Duodenal mucosa (tissue), 2 donors: ENCODE measurements at regions not wholly inside any gene's neighbourhood (a gene's known extent, or its start where the extent isn't known, plus 50 kb on each side); places are given as distances from the start of the nearest gene placed in this dataset.

Experiments
- H3K27ac ChIP-seq: one replicate; pipeline ENCODE4 v1.7.0; 2013; ENCODE audit warnings: low read depth, low read length
- H3K27me3 ChIP-seq, 2 donors: one replicate each; pipeline ENCODE4 v1.7.0; 2013; ENCODE audit warnings: low read length in 2 of 2, control low read depth in 1 of 2; ENCODE audit not compliant: insufficient read depth in 2 of 2, control insufficient read depth in 1 of 2
- H3K36me3 ChIP-seq, 2 donors: one replicate each; pipeline ENCODE4 v1.7.0; 2013; ENCODE audit warnings: low read length in 2 of 2, control low read depth in 1 of 2; ENCODE audit not compliant: insufficient read depth in 2 of 2, control insufficient read depth in 1 of 2
- H3K4me1 ChIP-seq, 2 donors: one replicate each; pipeline ENCODE4 v1.7.0; 2013; ENCODE audit warnings: low read length in 2 of 2, control low read depth in 1 of 2; ENCODE audit not compliant: insufficient read depth in 2 of 2, control insufficient read depth in 1 of 2
- H3K4me3 ChIP-seq, 2 donors: one replicate each; pipeline ENCODE4 v1.7.0; 2013; ENCODE audit warnings: low read length in 2 of 2, low read depth in 1 of 2
- H3K9ac ChIP-seq, 2 donors: one replicate each; pipeline ENCODE4 v1.7.0; 2013; ENCODE audit warnings: low read length in 2 of 2, low read depth in 1 of 2
- H3K9me3 ChIP-seq, 2 donors: one replicate each; pipeline ENCODE4 v1.7.0; 2013; ENCODE audit warnings: low read length in 2 of 2, control low read depth in 1 of 2; ENCODE audit not compliant: control insufficient read depth in 1 of 2

GRCh38 chr11:43214471-43214870 lies 97.3 kb upstream of the API5 start:
- no peaks in the 10 kb centered on the region for H3K9me3 ChIP-seq
- no peak overlapping the region for H3K27ac ChIP-seq
- H3K36me3 ChIP-seq, result no peaks in the 10 kb centered on the region
- H3K4me1 ChIP-seq, result no peaks in the 10 kb centered on the region
- no peak overlapping the region for H3K4me3 ChIP-seq
- H3K9ac ChIP-seq, result no peak overlapping the region
- H3K27me3 ChIP-seq, result no peaks in the 10 kb centered on the region

- H3K4me3 ChIP-seq, result no peak overlapping the region
- H3K9ac ChIP-seq, result no peak overlapping the region
- no peaks in the 10 kb centered on the region for H3K27me3 ChIP-seq
These were observed 93.9 kb upstream of the API5 start for GRCh38 chr11:43217849-43218248.

GRCh38 chr11:43222215-43222614 lies 89.6 kb upstream of the API5 start:
- Histone ChIP-seq H3K9me3 (no peaks in the 10 kb centered on the region), H3K4me1 (no peaks in the 10 kb centered on the region), H3K4me3 (no peak overlapping the region)

More at GRCh38 chr11:43217849-43218248, 93.9 kb upstream of the API5 start:
- H3K9me3 ChIP-seq, result no peaks in the 10 kb centered on the region
- no peaks in the 10 kb centered on the region for H3K36me3 ChIP-seq
- no peak overlapping the region for H3K27ac ChIP-seq
- H3K4me1 ChIP-seq, result no peaks in the 10 kb centered on the region

GRCh38 chr11:43223026-43223425 lies 88.8 kb upstream of the API5 start:
- H3K4me3 ChIP-seq, result no peak overlapping the region
- no peaks in the 10 kb centered on the region for H3K36me3 ChIP-seq
- no peaks in the 10 kb centered on the region for H3K27me3 ChIP-seq
- H3K9me3 ChIP-seq, result no peaks in the 10 kb centered on the region
- no peak overlapping the region for H3K9ac ChIP-seq
- H3K27ac ChIP-seq, result no peak overlapping the region
- H3K4me1 ChIP-seq, result no peaks in the 10 kb centered on the region

More at GRCh38 chr11:43222215-43222614, 89.6 kb upstream of the API5 start:
- no peak overlapping the region for H3K27ac ChIP-seq
- no peaks in the 10 kb centered on the region for H3K36me3 ChIP-seq
- no peaks in the 10 kb centered on the region for H3K27me3 ChIP-seq
- H3K9ac ChIP-seq, result no peak overlapping the region

GRCh38 chr11:43234881-43235280 lies 76.9 kb upstream of the API5 start:
- no peaks in the 10 kb centered on the region for H3K9me3 ChIP-seq
- H3K27me3 ChIP-seq, result no peaks in the 10 kb centered on the region
- H3K9ac ChIP-seq, result no peak overlapping the region
- H3K36me3 ChIP-seq, result no peaks in the 10 kb centered on the region
- H3K4me3 ChIP-seq, result no peak overlapping the region
- no peaks in the 10 kb centered on the region for H3K4me1 ChIP-seq
- H3K27ac ChIP-seq, result no peak overlapping the region

GRCh38 chr11:43238341-43238740 lies 73.5 kb upstream of the API5 start:
- Histone ChIP-seq H3K27ac (no peak overlapping the region), H3K4me1 (no peaks in the 10 kb centered on the region), H3K27me3 (no peaks in the 10 kb centered on the region), H3K9ac (no peak overlapping the region), H3K4me3 (no peak overlapping the region), H3K9me3 (no peaks in the 10 kb centered on the region), H3K36me3 (no peaks in the 10 kb centered on the region)

GRCh38 chr11:43239791-43240190 lies 72.0 kb upstream of the API5 start:
- Histone ChIP-seq H3K27me3 (no peaks in the 10 kb centered on the region), H3K36me3 (no peaks in the 10 kb centered on the region), H3K4me1 (no peaks in the 10 kb centered on the region), H3K9ac (no peak overlapping the region), H3K27ac (no peak overlapping the region), H3K9me3 (no peaks in the 10 kb centered on the region), H3K4me3 (no peak overlapping the region)

GRCh38 chr11:43242401-43242800 lies 69.4 kb upstream of the API5 start:
- Histone ChIP-seq H3K9ac (no peak overlapping the region), H3K4me1 (no peaks in the 10 kb centered on the region), H3K4me3 (no peak overlapping the region), H3K9me3 (no peaks in the 10 kb centered on the region), H3K27me3 (no peaks in the 10 kb centered on the region), H3K27ac (no peak overlapping the region), H3K36me3 (no peaks in the 10 kb centered on the region)

GRCh38 chr11:43243927-43244326 lies 67.9 kb upstream of the API5 start:
- H3K9me3 ChIP-seq, result no peaks in the 10 kb centered on the region
- no peaks in the 10 kb centered on the region for H3K36me3 ChIP-seq
- H3K27ac ChIP-seq, result no peak overlapping the region
- no peak overlapping the region for H3K4me3 ChIP-seq
- H3K9ac ChIP-seq, result no peak overlapping the region
- no peaks in the 10 kb centered on the region for H3K4me1 ChIP-seq
- no peaks in the 10 kb centered on the region for H3K27me3 ChIP-seq

- Histone ChIP-seq H3K9ac (no peak overlapping the region), H3K9me3 (no peaks in the 10 kb centered on the region), H3K27me3 (no peaks in the 10 kb centered on the region), H3K27ac (no peak overlapping the region), H3K4me3 (no peak overlapping the region), H3K36me3 (no peaks in the 10 kb centered on the region), H3K4me1 (no peaks in the 10 kb centered on the region)
These were observed 66.3 kb upstream of the API5 start for GRCh38 chr11:43245466-43245865.

GRCh38 chr11:43250309-43250708 lies 61.5 kb upstream of the API5 start:
- H3K4me1 ChIP-seq, result no peaks in the 10 kb centered on the region
- H3K27me3 ChIP-seq, result no peaks in the 10 kb centered on the region
- H3K9ac ChIP-seq, result no peak overlapping the region
- no peaks in the 10 kb centered on the region for H3K36me3 ChIP-seq
- H3K27ac ChIP-seq, result no peak overlapping the region
- no peaks in the 10 kb centered on the region for H3K9me3 ChIP-seq
- H3K4me3 ChIP-seq, result no peak overlapping the region
